Stomach (tissue), 8 donors: ENCODE measurements at regions not wholly inside any gene's neighbourhood (a gene's known extent, or its start where the extent isn't known, plus 50 kb on each side); places are given as distances from the start of the nearest gene placed in this dataset.

ENCODE experiments used
- DNase-seq, 2 donors: peaks; one replicate each; pipeline versions ENCODE4 v3.0.0 to v3.0.0-alpha.2; 2013 to 2019
- H3K27ac ChIP-seq, 5 donors: fragments of 200-600 bp in 4 of 5; sonication (generic) in 4 of 5; one replicate each; pipeline ENCODE4 v1.5.1; 2013 to 2019; ENCODE audit warnings: mild to moderate bottlenecking in 1 of 5, moderate library complexity in 1 of 5
- H3K27me3 ChIP-seq, 3 donors: fragments of 200-600 bp; sonication (generic); one replicate each; pipeline ENCODE4 v1.5.1; 2017 to 2019; ENCODE audit warnings: mixed run types in 1 of 3
- H3K36me3 ChIP-seq, 4 donors: fragments of 200-600 bp; sonication (generic); 1 replicate in 3 of 4; 2 replicates in 1 of 4; pipeline ENCODE4 v1.5.1; 2016 to 2019
- H3K4me1 ChIP-seq, 4 donors: fragments of 200-600 bp; sonication (generic); one replicate each; pipeline ENCODE4 v1.5.1; 2016 to 2019
- H3K4me3 ChIP-seq, 4 donors: fragments of 200-600 bp; sonication (generic) in 3 of 4; one replicate each; pipeline ENCODE4 v1.5.1; 2016 to 2019; ENCODE audit warnings: mild to moderate bottlenecking in 1 of 4
- H3K9me3 ChIP-seq, 4 donors: fragments of 200-600 bp; sonication (generic); one replicate each; pipeline ENCODE4 v1.5.1; 2016 to 2019
- CTCF ChIP-seq, 7 experiments: fragments of 450-650 bp in 4 of 7; fragments of 200-600 bp in 3 of 7; sonication (generic) in 3 of 7; IDR thresholded peaks; one replicate each; pipeline ENCODE4 v1.5.1; 2016 to 2019; ENCODE audit warnings: antibody characterized with exemption in 7 of 7, control low read depth in 2 of 7, mild to moderate bottlenecking in 1 of 7
- EP300 ChIP-seq: sonication (generic); formaldehyde crosslinking; IDR thresholded peaks from one replicate; pipeline ENCODE4 v1.6.1; 2017; ENCODE audit warnings: antibody characterized with exemption
- POLR2A ChIP-seq, 4 donors: fragments of 450-650 bp; IDR thresholded peaks; one replicate each; pipeline ENCODE4 v1.6.1; 2016; ENCODE audit warnings: antibody characterized with exemption in 4 of 4, control low read depth in 2 of 4, mild to moderate bottlenecking in 1 of 4, moderate library complexity in 1 of 4
- POLR2AphosphoS5 ChIP-seq, 3 donors: sonication (generic); formaldehyde crosslinking; IDR thresholded peaks; one replicate each; pipeline ENCODE4 v1.6.1; 2016; ENCODE audit warnings: antibody characterized with exemption in 3 of 3
- WGBS, 5 donors: extraction: QIAGEN DNeasy Blood & Tissue Kit in 3 of 5; methylation state at CpG; one replicate each; pipeline versions ENCODE4 v1.1.5 to v1.1.7; 2013 to 2018; 5-methylcytosine and 5-hydroxymethylcytosine counted together
- intact Hi-C: fragments of 100-400 bp; cut with DNase I; formaldehyde crosslinking; loops from one replicate; pipeline ENCODE4 v1.15.1; 2023; ENCODE audit warnings: low total_unique reads
- donor health status: healthy with polysubstance abuse.
- donor health status: Bipolar disorder and iron deficiency.
- donor health status: healthy.

GRCh38 chr19:31570718-31571117 lies 221.5 kb upstream of the TSHZ3 start:
- Histone ChIP-seq H3K27ac (no peak overlapping the region), H3K36me3 (no peaks in the 10 kb centered on the region), H3K27me3 (peaks cover 0 to 17% (median 0%) of the 10 kb centered on the region in 3 donors), H3K4me3 (no peak overlapping the region), H3K9me3 (peaks cover 0 to 7% (median 0%) of the 10 kb centered on the region in 4 donors), H3K4me1 (no peaks in the 10 kb centered on the region)
- no peak for TF ChIP-seq POLR2AphosphoS5 (IDR thresholded peaks at IDR 0.05)
- TF ChIP-seq CTCF (IDR thresholded peaks at IDR 0.05): no peak
- TF ChIP-seq POLR2A (IDR thresholded peaks at IDR 0.05): no peak
- no peak for TF ChIP-seq EP300
- WGBS, 5 donors: 66 to 87% (median 79%) methylated on average over 4 of the region's 4 CpGs
- no peak for DNase-seq
- intact Hi-C loops: no loop called here

- Histone ChIP-seq H3K9me3 (no peaks in the 10 kb centered on the region), H3K4me1 (no peaks in the 10 kb centered on the region), H3K36me3 (no peaks in the 10 kb centered on the region), H3K4me3 (no peak overlapping the region), H3K27ac (no peak overlapping the region), H3K27me3 (peaks cover 0 to 17% (median 0%) of the 10 kb centered on the region in 3 donors)
- 67 to 77% (median 75%) methylated on average over 10 to 11 of the region's 11 CpGs for WGBS, 5 donors
- DNase-seq: no peak
- TF ChIP-seq POLR2AphosphoS5 (IDR thresholded peaks at IDR 0.05) (no peak), CTCF (IDR thresholded peaks at IDR 0.05) (no peak), EP300 (no peak), POLR2A (IDR thresholded peaks at IDR 0.05) (no peak)
- intact Hi-C loops: no loop called here
Observed at GRCh38 chr19:31572102-31572975, 223.1 kb upstream of the TSHZ3 start.

GRCh38 chr19:31572976-31573298 lies 223.7 kb upstream of the TSHZ3 start:
- no peaks in the 10 kb centered on the region for H3K9me3 ChIP-seq
- H3K27me3 ChIP-seq: peaks cover 0 to 17% (median 0%) of the 10 kb centered on the region in 3 donors
- H3K36me3 ChIP-seq: no peaks in the 10 kb centered on the region
- no peaks in the 10 kb centered on the region for H3K4me1 ChIP-seq
- DNase-seq: no peak
- TF ChIP-seq CTCF (IDR thresholded peaks at IDR 0.05) (no peak), POLR2A (IDR thresholded peaks at IDR 0.05) (no peak), POLR2AphosphoS5 (IDR thresholded peaks at IDR 0.05) (no peak), EP300 (no peak)
- H3K27ac ChIP-seq: no peak overlapping the region
- intact Hi-C loops: no loop called here
- H3K4me3 ChIP-seq: no peak overlapping the region
- 72 to 89% (median 77%) methylated on average over 8 of the region's 8 CpGs for whole genome bisulfite sequencing, 5 donors

GRCh38 chr19:31574251-31574973 lies 225.2 kb upstream of the TSHZ3 start:
- H3K36me3 ChIP-seq: no peaks in the 10 kb centered on the region
- no peak for TF ChIP-seq EP300
- no peak for TF ChIP-seq POLR2A (IDR thresholded peaks at IDR 0.05)
- no peak for TF ChIP-seq CTCF (IDR thresholded peaks at IDR 0.05)
- TF ChIP-seq POLR2AphosphoS5 (IDR thresholded peaks at IDR 0.05): no peak
- intact Hi-C loops: no loop called here
- WGBS, 5 donors: 74 to 78% (median 76%) methylated on average over 14 of the region's 14 CpGs
- no peaks in the 10 kb centered on the region for H3K4me1 ChIP-seq
- H3K27me3 ChIP-seq: peaks cover 0 to 17% (median 0%) of the 10 kb centered on the region in 3 donors
- no peak for DNase-seq
- no peaks in the 10 kb centered on the region for H3K9me3 ChIP-seq
- H3K4me3 ChIP-seq: no peak overlapping the region
- no peak overlapping the region for H3K27ac ChIP-seq
